ENCODE measurements at regions not wholly inside any gene's neighbourhood (a gene's known extent, or its start where the extent isn't known, plus 50 kb on each side); places are given as distances from the start of the nearest gene placed in this dataset.
"Not testable (repeated sequence)": the region's sequence is repeated elsewhere in the genome, so short reads cannot be mapped to it uniquely, and the experiment has no call there.

GRCh38 chr4:22614114-22614513, 78.6 kb upstream of the GBA3 start:
- DNase-seq = no peak
- Mint-ChIP-seq H3K27me3 (no peaks in the 10 kb centered on the region), H3K4me3 (no peak overlapping the region), H3K36me3 (no peaks in the 10 kb centered on the region), H3K9me3 (no peaks in the 10 kb centered on the region), H3K27ac (no peak overlapping the region), H3K4me1 (no peaks in the 10 kb centered on the region)
- CTCF ChIA-PET = no interaction called here

GRCh38 chr4:22616516-22616915, 76.2 kb upstream of the GBA3 start:
- CTCF ChIA-PET = no interaction called here
- Mint-ChIP-seq H3K4me1 (no peaks in the 10 kb centered on the region), H3K27me3 (no peaks in the 10 kb centered on the region)

GRCh38 chr4:22620144-22620543, 72.6 kb upstream of the GBA3 start:
- H3K36me3 Mint-ChIP-seq, H3K27ac Mint-ChIP-seq, H3K27me3 Mint-ChIP-seq, H3K9me3 Mint-ChIP-seq, H3K4me1 Mint-ChIP-seq, CTCF ChIA-PET, DNase-seq, H3K4me3 Mint-ChIP-seq: not testable (repeated sequence)

More at GRCh38 chr4:22616516-22616915, 76.2 kb upstream of the GBA3 start:
- no peak overlapping the region for H3K27ac Mint-ChIP-seq
- no peaks in the 10 kb centered on the region for H3K36me3 Mint-ChIP-seq
- no peak overlapping the region for H3K4me3 Mint-ChIP-seq
- no peak for DNase-seq
- H3K9me3 Mint-ChIP-seq = no peaks in the 10 kb centered on the region

GRCh38 chr4:22621970-22622369, 70.8 kb upstream of the GBA3 start:
- DNase-seq, H3K4me3 Mint-ChIP-seq, H3K36me3 Mint-ChIP-seq, H3K9me3 Mint-ChIP-seq, CTCF ChIA-PET, H3K27ac Mint-ChIP-seq, H3K4me1 Mint-ChIP-seq, H3K27me3 Mint-ChIP-seq: not testable (repeated sequence)

GRCh38 chr4:22624002-22624401, 68.7 kb upstream of the GBA3 start:
- H3K27me3 Mint-ChIP-seq, H3K36me3 Mint-ChIP-seq, CTCF ChIA-PET, H3K9me3 Mint-ChIP-seq, H3K27ac Mint-ChIP-seq, H3K4me1 Mint-ChIP-seq, H3K4me3 Mint-ChIP-seq, DNase-seq: not testable (repeated sequence)

- no peak overlapping the region for H3K27ac Mint-ChIP-seq
- no peaks in the 10 kb centered on the region for H3K4me1 Mint-ChIP-seq
- no peak for DNase-seq
- CTCF ChIA-PET = interaction anchor here (0.6 kb wide), 1 partner anchor 181 kb away, joined by 3 read pairs; no protein-coding TSS in a partner anchor
- no peaks in the 10 kb centered on the region for H3K27me3 Mint-ChIP-seq
- H3K4me3 Mint-ChIP-seq = no peak overlapping the region
- H3K36me3 Mint-ChIP-seq = no peaks in the 10 kb centered on the region
- no peaks in the 10 kb centered on the region for H3K9me3 Mint-ChIP-seq
Measured at GRCh38 chr4:22625311-22625710, 67.4 kb upstream of the GBA3 start.

GRCh38 chr4:22627851-22628250, 64.9 kb upstream of the GBA3 start:
- H3K4me3 Mint-ChIP-seq, CTCF ChIA-PET, H3K4me1 Mint-ChIP-seq, H3K27me3 Mint-ChIP-seq, H3K36me3 Mint-ChIP-seq, H3K9me3 Mint-ChIP-seq, DNase-seq, H3K27ac Mint-ChIP-seq: not testable (repeated sequence)

GRCh38 chr4:22630161-22630975, 62.4 kb upstream of the GBA3 start:
- DNase-seq, H3K9me3 Mint-ChIP-seq, H3K4me3 Mint-ChIP-seq, H3K4me1 Mint-ChIP-seq, H3K27me3 Mint-ChIP-seq, H3K36me3 Mint-ChIP-seq, CTCF ChIA-PET, H3K27ac Mint-ChIP-seq: not testable (repeated sequence)

- H3K4me1 Mint-ChIP-seq, H3K9me3 Mint-ChIP-seq, DNase-seq, H3K36me3 Mint-ChIP-seq, CTCF ChIA-PET, H3K4me3 Mint-ChIP-seq, H3K27me3 Mint-ChIP-seq, H3K27ac Mint-ChIP-seq: not testable (repeated sequence)
Measured at GRCh38 chr4:22631167-22631566, 61.6 kb upstream of the GBA3 start.

- H3K4me3 Mint-ChIP-seq = no peak overlapping the region
Measured at GRCh38 chr4:22634541-22635181, 58.1 kb upstream of the GBA3 start.

GRCh38 chr4:22635182-22635549, 57.6 kb upstream of the GBA3 start:
- H3K4me1 Mint-ChIP-seq, H3K36me3 Mint-ChIP-seq, H3K27me3 Mint-ChIP-seq, CTCF ChIA-PET, H3K27ac Mint-ChIP-seq, H3K4me3 Mint-ChIP-seq, H3K9me3 Mint-ChIP-seq, DNase-seq: not testable (repeated sequence)

More at GRCh38 chr4:22634541-22635181, 58.1 kb upstream of the GBA3 start:
- H3K9me3 Mint-ChIP-seq = peaks cover 2% of the 10 kb centered on the region
- no peak overlapping the region for H3K27ac Mint-ChIP-seq
- DNase-seq = no peak
- H3K27me3 Mint-ChIP-seq = no peaks in the 10 kb centered on the region
- CTCF ChIA-PET = no interaction called here
- H3K4me1 Mint-ChIP-seq = no peaks in the 10 kb centered on the region
- no peaks in the 10 kb centered on the region for H3K36me3 Mint-ChIP-seq

GRCh38 chr4:22635692-22636091, 57.0 kb upstream of the GBA3 start:
- Mint-ChIP-seq H3K27me3 (no peaks in the 10 kb centered on the region), H3K9me3 (peaks cover 6% of the 10 kb centered on the region), H3K4me1 (no peaks in the 10 kb centered on the region), H3K36me3 (no peaks in the 10 kb centered on the region), H3K4me3 (no peak overlapping the region), H3K27ac (no peak overlapping the region)
- CTCF ChIA-PET = no interaction called here
- no peak for DNase-seq

- CTCF ChIA-PET = no interaction called here
- no peaks in the 10 kb centered on the region for H3K36me3 Mint-ChIP-seq
- H3K27ac Mint-ChIP-seq = no peak overlapping the region
- no peak for DNase-seq
- H3K27me3 Mint-ChIP-seq = no peaks in the 10 kb centered on the region
- H3K9me3 Mint-ChIP-seq = peaks cover 11% of the 10 kb centered on the region
- H3K4me1 Mint-ChIP-seq = no peaks in the 10 kb centered on the region
- H3K4me3 Mint-ChIP-seq = no peak overlapping the region
Measured at GRCh38 chr4:22637306-22637705, 55.4 kb upstream of the GBA3 start.
